GM18951 (cell line): ENCODE measurements at regions not wholly inside any gene's neighbourhood (a gene's known extent, or its start where the extent isn't known, plus 50 kb on each side); places are given as distances from the start of the nearest gene placed in this dataset.

Source experiments
- POLR2A ChIP-seq: IDR thresholded peaks from 4 replicates; pipeline ENCODE4 v1.6.1; 2011; ENCODE audit warnings: mild to moderate bottlenecking; ENCODE audit not compliant: insufficient read length, insufficient read depth; ENCODE audit errors: extremely low read depth
- in situ Hi-C: fragments of 300-500 bp; cut with MboI; formaldehyde crosslinking; loops from one replicate; pipeline ENCODE4 v1.12.0; 2022; ENCODE audit warnings: low sequenced_read_pairs, mixed read lengths, inconsistent platforms; ENCODE audit not compliant: unreplicated experiment

- no peak for TF ChIP-seq POLR2A
Measured at GRCh38 chr11:69357458-69358397, 63.8 kb downstream of the MYEOV start.

GRCh38 chr11:69358398-69359020 is 64.6 kb downstream of the MYEOV start:
- TF ChIP-seq POLR2A, result no peak
- in situ Hi-C loops, result no loop called here

More at GRCh38 chr11:69357458-69358397, 63.8 kb downstream of the MYEOV start:
- in situ Hi-C loops, result no loop called here

GRCh38 chr11:69359735-69360480 is 66.0 kb downstream of the MYEOV start:
- in situ Hi-C loops, result no loop called here

GRCh38 chr11:69360606-69361005 is 66.7 kb downstream of the MYEOV start:
- in situ Hi-C loops, result no loop called here

More at GRCh38 chr11:69359735-69360480, 66.0 kb downstream of the MYEOV start:
- no peak for TF ChIP-seq POLR2A

GRCh38 chr11:69361048-69361447 is 67.1 kb downstream of the MYEOV start:
- in situ Hi-C loops, result no loop called here
- no peak for TF ChIP-seq POLR2A

More at GRCh38 chr11:69360606-69361005, 66.7 kb downstream of the MYEOV start:
- no peak for TF ChIP-seq POLR2A

GRCh38 chr11:69361466-69361865 is 67.5 kb downstream of the MYEOV start:
- in situ Hi-C loops, result no loop called here

GRCh38 chr11:69362315-69362714 is 68.4 kb downstream of the MYEOV start:
- in situ Hi-C loops, result no loop called here
- no peak for TF ChIP-seq POLR2A

More at GRCh38 chr11:69361466-69361865, 67.5 kb downstream of the MYEOV start:
- TF ChIP-seq POLR2A, result no peak

- in situ Hi-C loops, result no loop called here
- TF ChIP-seq POLR2A, result no peak
Measured at GRCh38 chr11:69364921-69365320, 71.0 kb downstream of the MYEOV start.

- TF ChIP-seq POLR2A, result no peak
- in situ Hi-C loops, result no loop called here
Measured at GRCh38 chr11:69365558-69365957, 71.6 kb downstream of the MYEOV start.

- TF ChIP-seq POLR2A, result no peak
- in situ Hi-C loops, result no loop called here
Measured at GRCh38 chr11:69366591-69366990, 72.6 kb downstream of the MYEOV start.

- in situ Hi-C loops, result no loop called here
Measured at GRCh38 chr11:69367211-69367964, 73.4 kb downstream of the MYEOV start.

GRCh38 chr11:69368119-69368880 is 74.3 kb downstream of the MYEOV start:
- in situ Hi-C loops, result no loop called here
- no peak for TF ChIP-seq POLR2A

More at GRCh38 chr11:69367211-69367964, 73.4 kb downstream of the MYEOV start:
- TF ChIP-seq POLR2A, result no peak

GRCh38 chr11:69369210-69369825 is 75.4 kb downstream of the MYEOV start:
- in situ Hi-C loops, result no loop called here

More at GRCh38 chr11:69369210-69369825, 75.4 kb downstream of the MYEOV start:
- TF ChIP-seq POLR2A, result no peak
